H9 (cell line): ENCODE measurements at regions not wholly inside any gene's neighbourhood (a gene's known extent, or its start where the extent isn't known, plus 50 kb on each side); places are given as distances from the start of the nearest gene placed in this dataset.
"Not testable (repeated sequence)": the region's sequence is repeated elsewhere in the genome, so short reads cannot be mapped to it uniquely, and the experiment has no call there.

Experiments
- DNase-seq: peaks from one replicate; pipeline ENCODE4 v3.0.0-alpha.2; 2017
- H2AFZ ChIP-seq: one replicate; pipeline ENCODE4 v1.6.1; 2013; ENCODE audit warnings: mild to moderate bottlenecking, low read length, control low read depth, moderate library complexity
- H2AK5ac ChIP-seq: 2 replicates; pipeline ENCODE4 v1.6.1; 2013; ENCODE audit warnings: low read length, control low read depth, mixed read lengths; ENCODE audit not compliant: insufficient read length
- H2BK120ac ChIP-seq: one replicate; pipeline ENCODE4 v1.6.1; 2013; ENCODE audit warnings: low read depth, mild to moderate bottlenecking, low read length, control low read depth, inconsistent platforms; ENCODE audit not compliant: poor library complexity, severe bottlenecking
- H2BK12ac ChIP-seq: 2 replicates; pipeline ENCODE4 v1.6.1; 2013; ENCODE audit warnings: low read length, control low read depth, mixed read lengths, low read depth; ENCODE audit not compliant: insufficient read length
- H2BK15ac ChIP-seq: 2 replicates; pipeline ENCODE4 v1.6.1; 2013; ENCODE audit warnings: low read depth, low read length, control low read depth
- H2BK20ac ChIP-seq: one replicate; pipeline ENCODE4 v1.6.1; 2013; ENCODE audit warnings: low read depth, mild to moderate bottlenecking, low read length, control low read depth, inconsistent platforms; ENCODE audit not compliant: poor library complexity, severe bottlenecking
- H2BK5ac ChIP-seq: 2 replicates; pipeline ENCODE4 v1.6.1; 2013; ENCODE audit warnings: low read length, control low read depth, mixed read lengths; ENCODE audit not compliant: insufficient read length
- H3K14ac ChIP-seq: 2 replicates; pipeline ENCODE4 v1.6.1; 2013; ENCODE audit warnings: low read length, control low read depth; ENCODE audit not compliant: insufficient read depth
- H3K18ac ChIP-seq: 2 replicates; pipeline ENCODE4 v1.6.1; 2013; ENCODE audit warnings: low read depth, mild to moderate bottlenecking, mixed read lengths, low read length, control low read depth; ENCODE audit not compliant: insufficient read length
- H3K23ac ChIP-seq: 2 replicates; pipeline ENCODE4 v1.6.1; 2013; ENCODE audit warnings: low read length, control low read depth, mixed read lengths, low read depth; ENCODE audit not compliant: insufficient read length
- H3K23me2 ChIP-seq: 2 replicates; pipeline ENCODE4 v1.6.1; 2013; ENCODE audit warnings: low read depth, mild to moderate bottlenecking, mixed read lengths, low read length, control low read depth; ENCODE audit not compliant: insufficient read length, poor library complexity, severe bottlenecking
- H3K27ac ChIP-seq: 2 replicates; pipeline ENCODE4 v1.5.1; 2013; ENCODE audit warnings: low read length, control low read depth, mixed read lengths, low read depth; ENCODE audit not compliant: insufficient read length
- H3K27me3 ChIP-seq: 2 replicates; pipeline ENCODE4 v1.6.1; 2013; ENCODE audit warnings: low read length, control low read depth, inconsistent platforms; ENCODE audit not compliant: insufficient read depth
- H3K4ac ChIP-seq: 2 replicates; pipeline ENCODE4 v1.6.1; 2013; ENCODE audit warnings: low read depth, mild to moderate bottlenecking, control low read depth, inconsistent platforms, low read length, moderate library complexity
- H3K4me1 ChIP-seq: 2 replicates; pipeline ENCODE4 v1.6.1; 2013; ENCODE audit warnings: low read length, control low read depth, inconsistent platforms; ENCODE audit not compliant: insufficient read depth
- H3K4me2 ChIP-seq: 2 replicates; pipeline ENCODE4 v1.6.1; 2013; ENCODE audit warnings: low read length, control low read depth, mixed read lengths; ENCODE audit not compliant: insufficient read length, insufficient read depth
- H3K56ac ChIP-seq: 2 replicates; pipeline ENCODE4 v1.6.1; 2013; ENCODE audit warnings: low read depth, mild to moderate bottlenecking, mixed read lengths, low read length, control low read depth; ENCODE audit not compliant: insufficient read length
- H3K79me1 ChIP-seq: 2 replicates; pipeline ENCODE4 v1.6.1; 2013; ENCODE audit warnings: low read depth, mild to moderate bottlenecking, moderate library complexity, low read length, control low read depth, inconsistent platforms; ENCODE audit not compliant: insufficient read depth, poor library complexity, severe bottlenecking
- H3K79me2 ChIP-seq: 2 replicates; pipeline ENCODE4 v1.6.1; 2013; ENCODE audit warnings: low read length, control low read depth, inconsistent platforms; ENCODE audit not compliant: insufficient read depth
- H3K9ac ChIP-seq: 2 replicates; pipeline ENCODE4 v1.6.1; 2013; ENCODE audit warnings: low read length, control low read depth, mixed read lengths; ENCODE audit not compliant: insufficient read length; ENCODE audit errors: extremely low read depth
- H3K9me3 ChIP-seq: one replicate; pipeline ENCODE4 v1.6.1; 2013; ENCODE audit warnings: low read depth, low read length, inconsistent platforms; ENCODE audit not compliant: control insufficient read depth
- H3T11ph ChIP-seq: one replicate; pipeline ENCODE4 v1.6.1; 2013; ENCODE audit warnings: mild to moderate bottlenecking, low read length, control low read depth, inconsistent platforms
- H4K20me1 ChIP-seq: one replicate; pipeline ENCODE4 v1.6.1; 2013; ENCODE audit not compliant: control insufficient read depth, insufficient read length, insufficient read depth
- H4K5ac ChIP-seq: 2 replicates; pipeline ENCODE4 v1.6.1; 2013; ENCODE audit warnings: low read depth, mild to moderate bottlenecking, mixed read lengths, low read length, control low read depth; ENCODE audit not compliant: insufficient read length
- H4K8ac ChIP-seq: replicated peaks from 2 replicates; pipeline ENCODE4 v1.6.1; 2013; ENCODE audit warnings: low read length, control low read depth, mixed read lengths, low read depth; ENCODE audit not compliant: insufficient read length
- H4K91ac ChIP-seq: 2 replicates; pipeline ENCODE4 v1.6.1; 2013; ENCODE audit warnings: low read depth, mild to moderate bottlenecking, moderate library complexity, mixed read lengths, low read length, control low read depth; ENCODE audit not compliant: insufficient read length
- H3K27ac Mint-ChIP-seq, 3 experiments: 2 replicates in 2 of 3; 3 replicates in 1 of 3; pipeline ENCODE4 v1.8.0; 2020 to 2021; ENCODE audit warnings: mixed read lengths in 3 of 3, mild to moderate bottlenecking in 1 of 3, moderate library complexity in 1 of 3
- H3K27me3 Mint-ChIP-seq: 2 replicates; pipeline ENCODE4 v1.8.0; 2021; ENCODE audit warnings: low read depth, mild to moderate bottlenecking, moderate library complexity, mixed read lengths
- H3K36me3 Mint-ChIP-seq, 3 experiments: 2 replicates in 2 of 3; 3 replicates in 1 of 3; pipeline ENCODE4 v1.8.0; 2020 to 2021; ENCODE audit warnings: low read depth in 3 of 3, mixed read lengths in 3 of 3; ENCODE audit not compliant: insufficient read depth in 1 of 3
- H3K4me1 Mint-ChIP-seq, 2 experiments: 2 replicates each; pipeline ENCODE4 v1.8.0; 2020; ENCODE audit warnings: mixed read lengths in 2 of 2
- H3K4me3 Mint-ChIP-seq, 2 experiments: 2 replicates in 1 of 2; 3 replicates in 1 of 2; pipeline ENCODE4 v1.8.0; 2020 to 2021; ENCODE audit warnings: mild to moderate bottlenecking in 2 of 2, mixed read lengths in 2 of 2, moderate library complexity in 1 of 2
- H3K9me3 Mint-ChIP-seq, 2 experiments: 2 replicates in 1 of 2; 3 replicates in 1 of 2; pipeline ENCODE4 v1.8.0; 2020; ENCODE audit warnings: mild to moderate bottlenecking in 2 of 2, mixed read lengths in 2 of 2, moderate library complexity in 1 of 2
- WGBS: extraction: QIAGEN DNeasy Blood & Tissue Kit; methylation state at CpG from one replicate; pipeline ENCODE4 v1.1.7; 2013; ENCODE audit warnings: missing lambda C conversion rate, low lambda C conversion rate, mixed read lengths; ENCODE audit not compliant: insufficient read length; ENCODE audit errors: extremely low coverage; 5-methylcytosine and 5-hydroxymethylcytosine counted together

DNA sequence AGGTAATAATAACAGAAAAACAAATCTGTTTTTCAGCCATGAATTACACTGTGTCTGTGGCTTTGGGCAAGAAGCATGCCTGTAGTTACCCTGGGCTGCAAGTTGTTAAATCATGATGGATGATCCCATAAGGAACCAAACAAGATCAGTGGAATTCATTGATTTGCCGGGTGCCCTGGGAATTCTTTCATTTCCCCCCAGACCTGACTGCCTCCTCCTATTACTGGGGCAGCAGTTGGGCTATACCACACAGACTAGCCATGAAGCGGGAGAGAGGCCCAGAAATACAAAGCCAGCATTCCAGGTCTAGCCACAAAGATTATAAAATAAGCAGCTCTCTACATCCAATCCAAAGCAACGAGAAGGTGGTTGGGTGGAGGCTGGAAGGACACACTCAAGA, 174.2 kb downstream of the NPIPA8 start:
- H3K9ac ChIP-seq, H3T11ph ChIP-seq, H4K20me1 ChIP-seq, H2BK12ac ChIP-seq, H2BK20ac ChIP-seq, H3K79me2 ChIP-seq, H3K4me1 ChIP-seq, H3K23me2 ChIP-seq, H2BK15ac ChIP-seq, H3K9me3 Mint-ChIP-seq, H3K18ac ChIP-seq, H3K9me3 ChIP-seq, H4K8ac ChIP-seq, H3K14ac ChIP-seq, H3K23ac ChIP-seq, H2AFZ ChIP-seq, H3K27ac Mint-ChIP-seq, H4K5ac ChIP-seq, H3K56ac ChIP-seq, H3K4ac ChIP-seq, H2BK120ac ChIP-seq, H3K4me2 ChIP-seq, DNase-seq, H2BK5ac ChIP-seq, H3K27me3 Mint-ChIP-seq, H3K27me3 ChIP-seq, H3K4me1 Mint-ChIP-seq, H3K27ac ChIP-seq, H3K4me3 Mint-ChIP-seq, H3K36me3 Mint-ChIP-seq, H2AK5ac ChIP-seq, H4K91ac ChIP-seq, H3K79me1 ChIP-seq: not testable (repeated sequence)
- no CpG with 5 or more reads among the region's 3 CpGs for WGBS

DNA sequence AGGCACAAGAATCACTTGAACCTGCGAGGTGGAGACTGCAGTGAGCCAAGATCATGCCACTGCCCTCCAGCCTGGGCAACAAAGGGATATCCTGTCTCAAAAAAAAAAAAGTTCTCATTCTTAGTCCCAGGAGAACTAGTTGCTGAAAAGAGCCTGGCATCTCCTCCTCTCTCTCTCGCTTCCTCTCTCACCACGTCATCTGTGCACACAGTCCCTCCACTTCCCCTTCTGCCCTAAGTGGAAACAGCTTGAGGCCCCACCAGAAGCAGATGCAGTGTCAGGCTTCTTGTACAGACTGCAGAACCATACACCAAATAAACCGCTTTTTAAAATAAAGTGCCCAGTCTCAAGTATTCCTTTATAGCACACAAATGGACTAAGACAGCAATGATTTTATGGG, 175.3 kb downstream of the NPIPA8 start:
- DNase-seq, H3K27me3 ChIP-seq, H3K9me3 Mint-ChIP-seq, H2AK5ac ChIP-seq, H3K27ac ChIP-seq, H3K18ac ChIP-seq, H3K56ac ChIP-seq, H2BK20ac ChIP-seq, H3K4me3 Mint-ChIP-seq, H4K20me1 ChIP-seq, H3K4me1 ChIP-seq, H2BK120ac ChIP-seq, H3K4ac ChIP-seq, H3K4me1 Mint-ChIP-seq, H3K23me2 ChIP-seq, H3K4me2 ChIP-seq, H4K91ac ChIP-seq, H3K27ac Mint-ChIP-seq, H4K5ac ChIP-seq, H3K79me1 ChIP-seq, H3K36me3 Mint-ChIP-seq, H3K9ac ChIP-seq, H3K79me2 ChIP-seq, H3K9me3 ChIP-seq, H2BK5ac ChIP-seq, H3K23ac ChIP-seq, H3T11ph ChIP-seq, H3K27me3 Mint-ChIP-seq, H3K14ac ChIP-seq, H2BK15ac ChIP-seq, H2BK12ac ChIP-seq, H2AFZ ChIP-seq, H4K8ac ChIP-seq: not testable (repeated sequence)
- no CpG with 5 or more reads among the region's 4 CpGs for WGBS

DNA sequence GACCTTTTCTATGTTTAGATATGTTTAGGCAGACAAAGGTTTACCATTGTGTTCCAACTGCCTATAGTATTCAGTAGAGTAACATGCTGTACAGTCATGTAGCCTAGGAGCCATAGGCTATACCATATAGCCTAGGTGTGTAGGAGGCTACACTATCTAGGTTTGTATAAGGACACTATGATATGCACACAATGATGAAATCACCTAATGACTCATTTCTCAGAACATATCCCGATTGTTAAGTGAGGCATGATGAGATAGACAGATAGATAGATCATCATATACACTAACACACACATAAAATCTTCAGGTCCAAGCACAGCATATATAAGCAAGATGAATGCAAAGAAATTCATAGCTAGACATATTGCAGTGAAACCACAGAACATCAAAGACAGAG, 177.4 kb downstream of the NPIPA8 start:
- not testable (repeated sequence) for H4K91ac ChIP-seq, H2BK5ac ChIP-seq, H2BK15ac ChIP-seq, H3K79me2 ChIP-seq, H3K4me1 ChIP-seq, H3K18ac ChIP-seq, H3K4me3 Mint-ChIP-seq, H3K4me2 ChIP-seq, H3K9ac ChIP-seq, H3K14ac ChIP-seq, H3K27ac Mint-ChIP-seq, H3K56ac ChIP-seq, H3K9me3 ChIP-seq, DNase-seq, H2AFZ ChIP-seq, H2BK20ac ChIP-seq, H3K23me2 ChIP-seq, H2BK120ac ChIP-seq, H3K36me3 Mint-ChIP-seq, H3K27ac ChIP-seq, H3K23ac ChIP-seq, H4K8ac ChIP-seq, H3T11ph ChIP-seq, H3K79me1 ChIP-seq, H3K27me3 Mint-ChIP-seq, H4K5ac ChIP-seq, H3K9me3 Mint-ChIP-seq, H4K20me1 ChIP-seq, H2AK5ac ChIP-seq, H2BK12ac ChIP-seq, H3K4me1 Mint-ChIP-seq, H3K4ac ChIP-seq, H3K27me3 ChIP-seq
- no CpG with 5 or more reads among the region's 1 CpG for WGBS
